ENCODE measurements at regions not wholly inside any gene's neighbourhood (a gene's known extent, or its start where the extent isn't known, plus 50 kb on each side); places are given as distances from the start of the nearest gene placed in this dataset.

DNA sequence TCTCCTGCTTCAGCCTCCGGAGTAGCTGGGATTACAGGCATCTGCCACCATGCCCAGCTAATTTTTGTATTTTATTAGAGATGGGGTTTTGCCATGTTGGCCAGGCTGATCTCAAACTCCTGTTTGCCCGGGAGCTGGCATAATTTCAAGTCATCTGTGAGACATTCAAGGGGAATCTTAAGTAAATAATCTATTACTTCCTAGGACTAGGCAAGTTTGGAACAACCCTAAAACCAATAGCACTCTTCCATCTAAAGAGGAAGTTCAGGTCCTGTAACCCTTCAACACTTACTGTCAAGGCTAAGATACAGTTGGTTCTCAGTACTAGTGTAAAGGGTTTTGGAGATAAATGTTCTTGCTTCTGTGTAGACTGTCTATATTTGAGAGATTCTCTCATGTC is 267.8 kb upstream of the IRAK1BP1 start:
- in situ Hi-C loops (cut with HindIII; ENCODE audit: extremely low pct_ligation_motif_present, low pct_unique_long_range_greater_than_20kb) (no loop called here), intact Hi-C loops (cut with micrococcal nuclease; ENCODE audit: unreplicated experiment) (no loop called here)
- no peaks in the 10 kb centered on the region for H3K79me2 ChIP-seq (ENCODE audit: insufficient read depth, low read length)
- DNase-seq (ENCODE audit: low spot score) (no peak), ATAC-seq (no peak), FAIRE-seq (no peak)
- ChIA-PET CTCF (ENCODE audit: low intra/inter-chr PET ratio, low total read pairs) (no interaction called here), POLR2A (no interaction called here)
- H3K4me2 ChIP-seq (ENCODE audit: low read depth, low read length) = no peak overlapping the region
- no peaks in the 10 kb centered on the region for H3K9me3 ChIP-seq (ENCODE audit: low read length)
- no peaks in the 10 kb centered on the region for H4K20me1 ChIP-seq (ENCODE audit: insufficient read depth, low read length)
- no peaks in the 10 kb centered on the region for H3K36me3 ChIP-seq (replicated peaks in 1 of 2; ENCODE audit: control insufficient read depth in 1 of 2, insufficient read depth in 2 of 2, low read length in 2 of 2)
- WGBS (ENCODE audit: low lambda C conversion rate) = 9% methylated on average over 2 of the region's 2 CpGs
- TF ChIP-seq NFE2 (CRISPR knock-in tag; IDR thresholded peaks at IDR 0.05) (no peak), ZNF724P (CRISPR knock-in tag; IDR thresholded peaks at IDR 0.05; ENCODE audit: borderline replicate concordance) (no peak), SMYD3 (CRISPR knock-in tag; IDR thresholded peaks at IDR 0.05) (no peak), ZNF530 (CRISPR knock-in tag; IDR thresholded peaks at IDR 0.05; ENCODE audit: low read depth) (no peak), ZBTB3 (CRISPR knock-in tag; IDR thresholded peaks at IDR 0.05; ENCODE audit: borderline replicate concordance, low read depth) (no peak), ZNF282 (IDR thresholded peaks at IDR 0.05; ENCODE audit: partially characterized antibody) (no peak), RAD51 (IDR thresholded peaks at IDR 0.05; ENCODE audit: borderline replicate concordance) (no peak), ZNF564 (CRISPR knock-in tag; IDR thresholded peaks at IDR 0.05) (no peak)
- TF ChIP-seq, protein P1, sequence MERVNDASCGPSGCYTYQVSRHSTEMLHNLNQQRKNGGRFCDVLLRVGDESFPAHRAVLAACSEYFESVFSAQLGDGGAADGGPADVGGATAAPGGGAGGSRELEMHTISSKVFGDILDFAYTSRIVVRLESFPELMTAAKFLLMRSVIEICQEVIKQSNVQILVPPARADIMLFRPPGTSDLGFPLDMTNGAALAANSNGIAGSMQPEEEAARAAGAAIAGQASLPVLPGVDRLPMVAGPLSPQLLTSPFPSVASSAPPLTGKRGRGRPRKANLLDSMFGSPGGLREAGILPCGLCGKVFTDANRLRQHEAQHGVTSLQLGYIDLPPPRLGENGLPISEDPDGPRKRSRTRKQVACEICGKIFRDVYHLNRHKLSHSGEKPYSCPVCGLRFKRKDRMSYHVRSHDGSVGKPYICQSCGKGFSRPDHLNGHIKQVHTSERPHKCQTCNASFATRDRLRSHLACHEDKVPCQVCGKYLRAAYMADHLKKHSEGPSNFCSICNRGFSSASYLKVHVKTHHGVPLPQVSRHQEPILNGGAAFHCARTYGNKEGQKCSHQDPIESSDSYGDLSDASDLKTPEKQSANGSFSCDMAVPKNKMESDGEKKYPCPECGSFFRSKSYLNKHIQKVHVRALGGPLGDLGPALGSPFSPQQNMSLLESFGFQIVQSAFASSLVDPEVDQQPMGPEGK (CRISPR knock-in tag; IDR thresholded peaks at IDR 0.05) = no peak
- no peak overlapping the region for H3K27ac ChIP-seq (ENCODE audit: extremely low read length, insufficient read depth, low read length)
- BruUV-seq (replicated peaks) = no TSS peak
- no peak overlapping the region for H3K4me3 ChIP-seq (replicated peaks in 1 of 3; ENCODE audit: insufficient read depth in 1 of 3, low read depth in 2 of 3, low read length in 3 of 3)
- no peaks in the 10 kb centered on the region for H3K27me3 ChIP-seq (ENCODE audit: control insufficient read depth in 1 of 2, insufficient read depth in 2 of 2, low read length in 2 of 2)
- H2AFZ ChIP-seq (ENCODE audit: low read length) = no peak overlapping the region
- no peaks in the 10 kb centered on the region for H3K4me1 ChIP-seq (ENCODE audit: insufficient read depth, low read length)
- H3K9ac ChIP-seq (ENCODE audit: insufficient read depth, low read depth, low read length) = no peak overlapping the region
